ENCODE measurements at regions not wholly inside any gene's neighbourhood (a gene's known extent, or its start where the extent isn't known, plus 50 kb on each side); places are given as distances from the start of the nearest gene placed in this dataset.

- no peak for DNase-seq (ENCODE audit: extremely low spot score)
- CTCF ChIA-PET: interaction anchor here (1.9 kb wide), 1 partner anchor 18 kb away, joined by 11 read pairs; no protein-coding TSS in a partner anchor
- POLR2A ChIA-PET: no interaction called here
- TF ChIP-seq, protein P1, sequence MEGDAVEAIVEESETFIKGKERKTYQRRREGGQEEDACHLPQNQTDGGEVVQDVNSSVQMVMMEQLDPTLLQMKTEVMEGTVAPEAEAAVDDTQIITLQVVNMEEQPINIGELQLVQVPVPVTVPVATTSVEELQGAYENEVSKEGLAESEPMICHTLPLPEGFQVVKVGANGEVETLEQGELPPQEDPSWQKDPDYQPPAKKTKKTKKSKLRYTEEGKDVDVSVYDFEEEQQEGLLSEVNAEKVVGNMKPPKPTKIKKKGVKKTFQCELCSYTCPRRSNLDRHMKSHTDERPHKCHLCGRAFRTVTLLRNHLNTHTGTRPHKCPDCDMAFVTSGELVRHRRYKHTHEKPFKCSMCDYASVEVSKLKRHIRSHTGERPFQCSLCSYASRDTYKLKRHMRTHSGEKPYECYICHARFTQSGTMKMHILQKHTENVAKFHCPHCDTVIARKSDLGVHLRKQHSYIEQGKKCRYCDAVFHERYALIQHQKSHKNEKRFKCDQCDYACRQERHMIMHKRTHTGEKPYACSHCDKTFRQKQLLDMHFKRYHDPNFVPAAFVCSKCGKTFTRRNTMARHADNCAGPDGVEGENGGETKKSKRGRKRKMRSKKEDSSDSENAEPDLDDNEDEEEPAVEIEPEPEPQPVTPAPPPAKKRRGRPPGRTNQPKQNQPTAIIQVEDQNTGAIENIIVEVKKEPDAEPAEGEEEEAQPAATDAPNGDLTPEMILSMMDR (IDR thresholded peaks at IDR 0.05; ENCODE audit: control extremely low read depth, extremely low read depth, low read depth, missing control alignments): no peak
Measured at GRCh38 chr11:28547321-28547741, 439.1 kb downstream of the METTL15 start.

- no peak for DNase-seq (ENCODE audit: extremely low spot score)
- POLR2A ChIA-PET: no interaction called here
- TF ChIP-seq, protein P1 (IDR thresholded peaks at IDR 0.05; ENCODE audit: control extremely low read depth, extremely low read depth, low read depth, missing control alignments): no peak
- CTCF ChIA-PET: interaction anchor here (0.8 kb wide), 1 partner anchor 18 kb away, joined by 3 read pairs; no protein-coding TSS in a partner anchor
Measured at GRCh38 chr11:28545536-28545935, 437.3 kb downstream of the METTL15 start.

- TF ChIP-seq, protein P1 (IDR thresholded peaks at IDR 0.05; ENCODE audit: control extremely low read depth, extremely low read depth, low read depth, missing control alignments): no peak
- ChIA-PET POLR2A (no interaction called here), CTCF (interaction anchor here (0.7 kb wide), 1 partner anchor 12 kb away, joined by 3 read pairs; no protein-coding TSS in a partner anchor)
- DNase-seq (ENCODE audit: extremely low spot score): no peak
Measured at GRCh38 chr11:28542561-28542960, 434.4 kb downstream of the METTL15 start.

- CTCF ChIA-PET: interaction anchor here (1.0 to 2.8 kb wide), 3 partner anchors 8 to 841 kb away, joined by 3 to 9 read pairs (median 9); no protein-coding TSS in a partner anchor
- TF ChIP-seq, protein P1 (IDR thresholded peaks at IDR 0.05; ENCODE audit: control extremely low read depth, extremely low read depth, low read depth, missing control alignments): no peak
- POLR2A ChIA-PET: no interaction called here
- no peak for DNase-seq (ENCODE audit: extremely low spot score)
Measured at GRCh38 chr11:28539239-28540030, 431.2 kb downstream of the METTL15 start.

DNA sequence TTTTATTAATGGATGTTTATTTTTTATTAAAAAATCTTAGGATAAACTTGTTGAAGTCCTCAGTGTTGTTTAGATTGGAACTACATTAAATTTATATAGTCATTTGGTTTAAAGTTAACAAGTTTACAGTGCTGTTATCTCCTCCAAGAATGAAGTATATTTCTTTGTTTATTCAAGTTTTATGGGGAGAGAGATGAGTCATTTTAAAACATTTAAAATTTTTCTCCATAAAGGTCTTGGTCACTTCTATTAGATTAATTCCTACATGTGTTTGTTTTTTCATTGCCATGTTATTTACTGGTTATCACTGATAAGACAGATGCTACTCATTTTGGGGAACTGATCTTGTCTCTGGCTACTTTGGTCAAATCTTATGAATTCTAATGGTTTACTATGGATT, 429.6 kb downstream of the METTL15 start:
- TF ChIP-seq, protein P1 (IDR thresholded peaks at IDR 0.05; ENCODE audit: control extremely low read depth, extremely low read depth, low read depth, missing control alignments): no peak
- POLR2A ChIA-PET: no interaction called here
- no peak for DNase-seq (ENCODE audit: extremely low spot score)
- CTCF ChIA-PET: no interaction called here

DNA sequence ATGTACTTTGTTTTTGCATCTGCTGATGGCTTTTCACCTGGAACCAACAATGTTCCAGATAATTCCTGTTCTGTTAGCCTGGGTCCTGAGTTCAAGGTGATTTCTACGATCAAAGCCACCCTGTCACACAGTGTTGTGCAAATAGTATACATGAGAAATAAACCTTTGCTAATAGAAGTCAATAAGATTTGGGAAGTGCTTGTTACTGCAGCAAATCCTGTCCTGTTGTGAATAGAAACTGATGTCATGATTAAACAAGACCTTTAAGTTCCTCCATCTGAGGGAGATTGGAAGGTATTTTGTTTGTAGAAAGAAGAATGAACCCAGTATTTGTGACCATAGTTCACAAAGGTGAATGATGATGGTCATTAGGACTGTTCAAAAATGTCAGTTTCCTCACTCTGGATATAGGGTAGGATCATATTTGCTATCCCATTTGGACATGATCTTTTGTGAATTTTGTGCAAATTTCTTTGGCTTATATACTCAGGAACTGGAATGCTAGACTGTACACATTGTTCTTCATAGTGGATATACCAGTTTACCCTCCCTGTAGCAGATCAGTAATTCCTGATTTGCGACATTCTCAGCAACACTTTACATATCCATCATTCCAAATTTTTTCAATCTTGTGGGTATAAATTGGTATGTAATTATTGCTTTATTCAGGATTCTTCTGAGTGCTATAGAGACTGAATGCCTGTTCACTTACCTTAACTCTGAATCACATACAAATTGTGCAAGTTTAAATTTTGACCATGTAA, 428.5 kb downstream of the METTL15 start:
- CTCF ChIA-PET: no interaction called here
- no peak for DNase-seq (ENCODE audit: extremely low spot score)
- POLR2A ChIA-PET: no interaction called here
- TF ChIP-seq, protein P1 (IDR thresholded peaks at IDR 0.05; ENCODE audit: control extremely low read depth, extremely low read depth, low read depth, missing control alignments): no peak

Measured in GM10248 (cell line).